ENCODE measurements at regions not wholly inside any gene's neighbourhood (a gene's known extent, or its start where the extent isn't known, plus 50 kb on each side); places are given as distances from the start of the nearest gene placed in this dataset.

DNA sequence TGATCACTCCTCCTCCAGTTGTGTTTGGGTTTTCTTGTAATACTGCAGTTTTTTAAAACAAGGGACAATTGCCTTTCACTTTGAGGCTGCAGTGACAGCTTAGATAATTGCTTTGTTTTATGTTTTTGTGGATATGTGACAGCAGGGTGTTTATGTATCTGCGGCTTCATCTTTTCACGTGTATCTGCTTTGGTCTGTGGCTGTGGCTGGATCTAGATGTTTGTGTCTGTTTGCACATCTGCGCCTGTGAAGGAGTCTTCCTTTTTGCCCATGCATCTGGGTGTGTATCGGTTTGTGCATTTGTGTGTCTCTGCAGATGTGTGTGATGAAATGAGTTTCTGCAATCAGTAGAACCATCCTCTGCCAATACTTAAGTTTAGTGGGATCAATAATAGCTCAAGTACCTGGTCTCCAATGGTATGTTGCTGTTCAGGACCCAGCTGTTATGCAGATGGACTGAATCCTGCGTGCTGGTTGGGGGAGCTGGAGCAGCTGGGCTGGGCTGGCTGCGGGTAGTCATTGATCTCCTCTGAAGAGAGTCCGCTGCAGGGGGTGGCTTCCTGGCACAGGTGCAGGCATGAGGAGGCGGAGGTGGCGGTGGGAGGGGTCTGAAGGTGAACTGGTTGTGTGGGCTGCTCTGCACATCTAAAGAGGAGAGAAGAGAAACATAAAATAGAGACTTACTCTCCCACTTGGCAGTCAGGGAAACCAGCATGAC is 390.3 kb downstream of the SH2D1A start:
- TF ChIP-seq, protein P1, sequence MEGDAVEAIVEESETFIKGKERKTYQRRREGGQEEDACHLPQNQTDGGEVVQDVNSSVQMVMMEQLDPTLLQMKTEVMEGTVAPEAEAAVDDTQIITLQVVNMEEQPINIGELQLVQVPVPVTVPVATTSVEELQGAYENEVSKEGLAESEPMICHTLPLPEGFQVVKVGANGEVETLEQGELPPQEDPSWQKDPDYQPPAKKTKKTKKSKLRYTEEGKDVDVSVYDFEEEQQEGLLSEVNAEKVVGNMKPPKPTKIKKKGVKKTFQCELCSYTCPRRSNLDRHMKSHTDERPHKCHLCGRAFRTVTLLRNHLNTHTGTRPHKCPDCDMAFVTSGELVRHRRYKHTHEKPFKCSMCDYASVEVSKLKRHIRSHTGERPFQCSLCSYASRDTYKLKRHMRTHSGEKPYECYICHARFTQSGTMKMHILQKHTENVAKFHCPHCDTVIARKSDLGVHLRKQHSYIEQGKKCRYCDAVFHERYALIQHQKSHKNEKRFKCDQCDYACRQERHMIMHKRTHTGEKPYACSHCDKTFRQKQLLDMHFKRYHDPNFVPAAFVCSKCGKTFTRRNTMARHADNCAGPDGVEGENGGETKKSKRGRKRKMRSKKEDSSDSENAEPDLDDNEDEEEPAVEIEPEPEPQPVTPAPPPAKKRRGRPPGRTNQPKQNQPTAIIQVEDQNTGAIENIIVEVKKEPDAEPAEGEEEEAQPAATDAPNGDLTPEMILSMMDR (IDR thresholded peaks at IDR 0.05), result no peak
- TF ChIP-seq EP300 (IDR thresholded peaks at IDR 0.05), result no peak
